ENCODE measurements at regions not wholly inside any gene's neighbourhood (a gene's known extent, or its start where the extent isn't known, plus 50 kb on each side); places are given as distances from the start of the nearest gene placed in this dataset.

GRCh38 chr2:187615364-187615763 lies 61.1 kb upstream of the TFPI start:
- H2AFZ ChIP-seq (ENCODE audit: low read length) = no peak overlapping the region
- ChIA-PET POLR2A (ENCODE audit: partially characterized antibody) (no interaction called here), CTCF (ENCODE audit: partially characterized antibody) (interaction anchor here (0.6 to 1.3 kb wide), 3 partner anchors 32 to 116 kb away, joined by 3 to 7 read pairs (median 3); no protein-coding TSS in a partner anchor)
- DNase-seq (ENCODE audit: low read depth in 1 of 2, low spot score in 2 of 2) (no peak), FAIRE-seq (no peak)
- no peaks in the 10 kb centered on the region for H3K79me2 ChIP-seq (ENCODE audit: control insufficient read depth in 1 of 2, insufficient read depth in 2 of 2, low read length in 2 of 2)
- no peak overlapping the region for H3K18ac ChIP-seq (ENCODE audit: extremely low read depth, low read length)
- no peak overlapping the region for H3K23ac ChIP-seq (ENCODE audit: insufficient read length)
- no peak overlapping the region for H4K91ac ChIP-seq (replicated peaks; ENCODE audit: insufficient read length, low read length)
- no peaks in the 10 kb centered on the region for H3K36me3 ChIP-seq (ENCODE audit: control insufficient read depth in 2 of 4, insufficient read depth in 4 of 4, low read length in 3 of 4)
- H2BK5ac ChIP-seq (ENCODE audit: low read depth, low read length) = no peak overlapping the region
- 0 out of 2 replicates have a peak overlapping the region, but pooled peaks have one; percentile 18 for H2BK12ac ChIP-seq (ENCODE audit: low read depth, low read length)
- 86% methylated on average over 4 of the region's 4 CpGs; no CpG with 5 or more reads in 1 of the 2 experiments for WGBS, 2 experiments (ENCODE audit: extremely low coverage in 1 of 2, insufficient coverage in 1 of 2, insufficient read length in 1 of 2, insufficient replicate concordance in 2 of 2, low coverage in 1 of 2, low lambda C conversion rate in 2 of 2, missing lambda C conversion rate in 1 of 2)
- no peak overlapping the region for H3K56ac ChIP-seq (replicated peaks; ENCODE audit: insufficient read length, low read depth, low read length)
- peaks cover 0 to 6% (median 4%) of the 10 kb centered on the region in 4 experiments; a peak in 3 of 7 replicates for H3K4me1 ChIP-seq (replicated peaks in 1 of 4; ENCODE audit: control insufficient read depth in 3 of 4, insufficient read depth in 4 of 4, low read length in 3 of 4)
- no peaks in the 10 kb centered on the region for H4K20me1 ChIP-seq (replicated peaks in 1 of 2; ENCODE audit: control insufficient read depth in 1 of 2, insufficient read depth in 2 of 2, low read length in 2 of 2)
- H4K8ac ChIP-seq (ENCODE audit: extremely low read depth, insufficient read depth, low read length) = no peak overlapping the region
- H3K27ac ChIP-seq (ENCODE audit: low read depth, low read length) = no peak overlapping the region
- no peak overlapping the region for H3K9ac ChIP-seq (replicated peaks in 1 of 4; ENCODE audit: extremely low read depth in 1 of 4, low read depth in 3 of 4, low read length in 3 of 4)
- no peak overlapping the region for H2BK20ac ChIP-seq (ENCODE audit: low read length)
- no peaks in the 10 kb centered on the region for H3K23me2 ChIP-seq (ENCODE audit: low read depth, low read length)
- no peaks in the 10 kb centered on the region for H3K9me3 ChIP-seq (ENCODE audit: insufficient read depth in 2 of 2, low read depth in 1 of 2, low read length in 1 of 2)
- H2AK5ac ChIP-seq (ENCODE audit: low read depth, low read length) = no peak overlapping the region
- no peaks in the 10 kb centered on the region for H3K79me1 ChIP-seq (ENCODE audit: low read depth, low read length)
- no peak overlapping the region for H4K5ac ChIP-seq (ENCODE audit: insufficient read length, low read depth, low read length)
- H2BK15ac ChIP-seq (ENCODE audit: low read length) = no peak overlapping the region
- H3K4ac ChIP-seq (replicated peaks; ENCODE audit: insufficient read length, low read depth, low read length) = no peak overlapping the region
- no peak overlapping the region for H3K4me3 ChIP-seq (ENCODE audit: extremely low read depth in 1 of 4, insufficient read depth in 2 of 4, low read depth in 3 of 4, low read length in 4 of 4)
- 0 out of 4 replicates have a peak overlapping the region, but pooled peaks of 1 of the 2 experiments have one; percentile 21 for H3K4me2 ChIP-seq (ENCODE audit: insufficient read depth in 1 of 2, low read depth in 2 of 2, low read length in 2 of 2)
- no peak overlapping the region for H3K14ac ChIP-seq (ENCODE audit: insufficient read length)
- H3K27me3 ChIP-seq (replicated peaks in 1 of 4; ENCODE audit: control insufficient read depth in 3 of 4, extremely low read depth in 1 of 4, insufficient read depth in 3 of 4, low read length in 3 of 4) = no peaks in the 10 kb centered on the region
- no peak for TF ChIP-seq RAD21 (IDR thresholded peaks at IDR 0.05 in 1 of 2, conservative IDR thresholded peaks at IDR 0.05 in 1 of 2; ENCODE audit: low read depth in 2 of 2, low read length in 2 of 2)
- no peak overlapping the region for H2BK120ac ChIP-seq (replicated peaks; ENCODE audit: low read depth, low read length)

Measured in H1 (cell line).